Left colon (tissue), 2 donors: ENCODE measurements at regions not wholly inside any gene's neighbourhood (a gene's known extent, or its start where the extent isn't known, plus 50 kb on each side); places are given as distances from the start of the nearest gene placed in this dataset.

Experiments used
- ATAC-seq: fragments of 200-7000 bp; cut with Tn5 transposase; one replicate; pipeline ENCODE4 v1.9.1; 2020; ENCODE audit warnings: mild to moderate bottlenecking, moderate library complexity
- DNase-seq, 2 donors: peaks; one replicate each; pipeline ENCODE4 v3.0.0-alpha.2; 2020
- intact Hi-C, 2 donors: fragments of 100-400 bp; cut with DNase I in 1 of 2; cut with micrococcal nuclease in 1 of 2; formaldehyde crosslinking; loops; one replicate each; pipeline versions ENCODE4 v1.11.2 to v1.14.0; 2022; cut with DNase I, micrococcal nuclease
- donor health status: DM: no; HTN: no; CAD: no.
- donor health status: DM: yes; HTN: yes; CAD: no.

- intact Hi-C loops = no loop called here
- no peak for DNase-seq
- ATAC-seq = no peak
These were observed 104.1 kb upstream of the ADCY1 start for GRCh38 chr7:45470031-45470430.

- DNase-seq (no peak), ATAC-seq (no peak)
- intact Hi-C loops = no loop called here
These were observed 94.4 kb upstream of the ADCY1 start for GRCh38 chr7:45479781-45480180.

- ATAC-seq (no peak), DNase-seq (no peak)
- intact Hi-C loops = no loop called here
These were observed 91.7 kb upstream of the ADCY1 start for GRCh38 chr7:45482451-45482850.

- ATAC-seq (no peak), DNase-seq (no peak)
- intact Hi-C loops = no loop called here
These were observed 90.1 kb upstream of the ADCY1 start for GRCh38 chr7:45484094-45484493.

- intact Hi-C loops = no loop called here
- ATAC-seq = no peak
- DNase-seq = no peak
These were observed 87.6 kb upstream of the ADCY1 start for GRCh38 chr7:45486575-45486974.

GRCh38 chr7:45494885-45495284 lies 79.3 kb upstream of the ADCY1 start:
- DNase-seq (no peak), ATAC-seq (no peak)
- intact Hi-C loops = no loop called here

- no peak for ATAC-seq
- intact Hi-C loops = no loop called here
These were observed 78.5 kb upstream of the ADCY1 start for GRCh38 chr7:45495618-45496017.

GRCh38 chr7:45500257-45500656 lies 73.9 kb upstream of the ADCY1 start:
- ATAC-seq (no peak), DNase-seq (no peak)
- intact Hi-C loops = no loop called here

More at GRCh38 chr7:45495618-45496017, 78.5 kb upstream of the ADCY1 start:
- DNase-seq = no peak

- ATAC-seq (no peak), DNase-seq (no peak)
- intact Hi-C loops = no loop called here
These were observed 72.4 kb upstream of the ADCY1 start for GRCh38 chr7:45501791-45502190.

- intact Hi-C loops = no loop called here
- no peak for DNase-seq
- ATAC-seq = no peak
These were observed 68.1 kb upstream of the ADCY1 start for GRCh38 chr7:45506059-45506458.

GRCh38 chr7:45509222-45509621 lies 64.9 kb upstream of the ADCY1 start:
- intact Hi-C loops = no loop called here
- ATAC-seq (no peak), DNase-seq (no peak)

GRCh38 chr7:45511721-45512597 lies 62.2 kb upstream of the ADCY1 start:
- ATAC-seq (no peak), DNase-seq (no peak)
- intact Hi-C loops = no loop called here

- DNase-seq (no peak), ATAC-seq (no peak)
- intact Hi-C loops = no loop called here
These were observed 59.2 kb upstream of the ADCY1 start for GRCh38 chr7:45514944-45515343.

GRCh38 chr7:45515346-45515745 lies 58.8 kb upstream of the ADCY1 start:
- DNase-seq (no peak), ATAC-seq (no peak)
- intact Hi-C loops = no loop called here
